ENCODE measurements at regions not wholly inside any gene's neighbourhood (a gene's known extent, or its start where the extent isn't known, plus 50 kb on each side); places are given as distances from the start of the nearest gene placed in this dataset.
A peak's percentile ranks its signal among the peaks of the same experiment; 100 is the strongest.

- no peak for DNase-seq (ENCODE audit: low read depth, low spot score)
Observed at GRCh38 chr21:20631633-20632032, 366.6 kb upstream of the NCAM2 start.

- no peak for DNase-seq (ENCODE audit: low read depth, low spot score)
Observed at GRCh38 chr21:20639026-20639425, 359.2 kb upstream of the NCAM2 start.

- DNase-seq (ENCODE audit: low read depth, low spot score) = no peak
Observed at GRCh38 chr21:20641241-20641640, 357.0 kb upstream of the NCAM2 start.

GRCh38 chr21:20642681-20643080 is 355.5 kb upstream of the NCAM2 start:
- no peak for DNase-seq (ENCODE audit: low read depth, low spot score)

DNA sequence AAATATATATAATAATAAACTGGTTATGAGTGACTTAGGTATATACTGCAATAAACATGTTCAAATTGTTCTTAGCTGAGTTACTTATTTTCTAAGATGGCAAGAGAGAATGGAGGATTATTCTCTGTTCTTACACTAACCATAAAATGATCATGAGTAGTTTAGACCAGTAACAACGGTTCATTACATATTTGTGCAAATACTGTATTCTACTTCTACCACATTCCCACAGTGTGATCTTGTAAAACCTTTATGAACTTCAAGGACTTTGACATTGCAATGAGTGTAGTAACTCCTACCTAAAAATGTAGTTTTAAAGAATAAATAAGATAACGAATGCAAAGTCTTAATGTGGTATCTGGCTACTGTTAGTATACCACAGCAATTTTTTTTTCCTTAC is 353.7 kb upstream of the NCAM2 start:
- DNase-seq (ENCODE audit: low read depth, low spot score) = no peak

DNA sequence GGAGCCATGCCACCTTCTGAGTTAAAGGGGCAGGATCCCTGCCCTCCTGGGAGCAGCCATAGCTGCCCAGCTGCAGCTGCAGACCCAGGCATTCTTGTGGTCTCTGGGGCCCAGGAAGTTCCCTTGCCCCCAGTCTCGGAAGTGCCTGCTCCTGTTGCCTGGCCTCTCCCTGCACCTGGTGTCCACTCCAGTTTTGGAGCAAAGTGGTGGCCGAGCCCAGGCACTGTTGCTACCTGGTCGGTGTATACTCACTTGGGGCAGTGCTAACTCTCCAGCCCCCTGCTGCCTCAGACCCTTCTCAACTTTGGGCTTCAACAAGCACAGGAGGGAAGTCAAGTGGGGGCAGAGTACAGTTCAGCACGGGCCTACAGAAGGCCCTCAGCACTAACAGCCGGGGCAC is 352.9 kb upstream of the NCAM2 start:
- no peak for DNase-seq (ENCODE audit: low read depth, low spot score)

DNA sequence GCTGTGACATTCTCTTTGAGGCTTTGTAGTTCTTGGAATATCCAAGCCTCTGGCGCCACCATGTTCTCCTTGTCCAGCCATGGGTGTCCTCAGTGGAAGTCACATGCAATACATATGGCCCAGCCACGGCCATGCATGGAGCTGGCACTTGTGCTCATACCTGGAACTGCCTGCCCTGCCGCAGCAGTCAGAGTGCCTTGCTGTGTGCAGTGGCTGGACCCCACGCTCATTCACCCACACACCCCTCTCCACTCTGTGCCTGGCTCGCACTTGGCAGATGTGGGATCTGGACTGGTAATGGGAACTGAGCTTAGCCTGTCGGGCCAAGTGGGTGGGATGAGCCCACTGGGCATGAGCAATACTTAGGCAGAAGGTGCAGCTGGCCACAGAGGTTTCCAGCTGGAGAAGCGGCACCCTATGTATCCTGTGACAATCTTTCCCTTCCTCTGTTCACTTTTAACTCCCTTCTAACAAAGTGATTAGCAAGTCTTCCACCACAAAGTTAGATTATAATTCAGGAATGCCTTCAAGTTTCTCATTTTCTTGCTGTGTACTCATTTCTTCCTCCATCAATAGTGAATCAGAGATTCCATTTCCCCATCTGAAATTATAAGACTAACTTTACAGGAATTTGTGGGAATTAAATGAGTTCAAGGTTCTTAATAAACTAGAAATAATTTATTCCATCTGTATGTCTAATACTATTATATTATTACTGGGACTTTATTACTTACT is 351.6 kb upstream of the NCAM2 start:
- no peak for DNase-seq (ENCODE audit: low read depth, low spot score)

GRCh38 chr21:20647607-20648006 is 350.6 kb upstream of the NCAM2 start:
- DNase-seq (ENCODE audit: low read depth, low spot score) = no peak

DNA sequence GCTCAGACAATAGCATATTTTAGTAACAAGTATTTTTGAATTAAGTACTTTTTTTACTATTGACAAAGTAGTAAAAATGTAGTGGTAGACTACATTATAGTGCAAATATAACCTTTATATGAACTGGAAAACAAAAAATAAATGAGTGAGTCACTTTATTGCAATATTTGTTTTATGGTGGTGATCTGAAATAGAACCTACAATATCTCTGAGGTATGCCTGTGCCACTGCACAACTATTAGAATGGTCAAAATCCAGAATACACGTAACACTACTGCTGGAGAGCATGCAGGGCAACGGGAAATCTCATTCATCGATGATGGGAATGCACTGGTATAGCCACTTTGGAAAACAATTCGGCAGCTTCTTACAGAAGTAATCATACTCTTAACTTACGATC is 349.0 kb upstream of the NCAM2 start:
- no peak for DNase-seq (ENCODE audit: low read depth, low spot score)

DNA sequence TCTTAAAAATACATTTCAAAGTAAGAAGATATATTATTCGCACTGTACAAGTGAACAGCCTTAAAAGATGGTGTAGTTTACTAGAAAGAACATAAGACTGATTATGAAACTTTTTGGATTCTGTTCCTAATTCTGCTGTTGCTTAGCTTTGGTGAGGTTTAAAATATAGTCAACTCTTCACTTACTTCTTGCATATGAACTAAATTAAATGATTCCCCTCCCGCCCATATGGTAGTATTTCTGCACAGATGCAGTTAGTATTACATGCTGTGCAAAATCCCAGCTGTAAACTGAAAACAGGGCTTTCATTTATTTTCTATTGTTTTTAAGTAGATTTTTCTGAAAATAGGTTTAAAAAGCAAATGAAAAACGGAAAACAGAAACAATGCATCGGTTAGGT is 345.4 kb upstream of the NCAM2 start:
- DNase-seq (ENCODE audit: low read depth, low spot score) = no peak

DNA sequence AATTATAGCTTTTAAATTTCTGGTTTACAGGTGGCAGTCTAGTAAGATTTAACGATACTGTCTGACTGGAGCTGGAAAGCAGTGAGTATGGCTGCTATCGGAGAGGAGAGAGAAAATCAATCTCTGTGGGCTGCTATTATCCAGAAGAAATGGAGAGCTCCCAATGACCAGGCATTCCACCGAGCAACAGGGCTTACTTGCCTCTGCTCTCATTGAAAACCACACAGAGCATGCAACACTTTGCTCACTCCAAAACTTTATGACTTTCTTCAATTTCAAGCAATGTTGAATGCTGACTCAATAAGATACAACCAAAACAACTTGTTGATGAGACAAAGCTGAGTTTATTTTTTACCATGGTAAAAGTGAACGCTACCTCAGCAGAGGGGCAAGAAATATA is 337.0 kb upstream of the NCAM2 start:
- DNase-seq (ENCODE audit: low read depth, low spot score) = peak; percentile 12

- peak; percentile 11 for DNase-seq (ENCODE audit: low read depth, low spot score)
Observed at GRCh38 chr21:20661745-20662422, 336.3 kb upstream of the NCAM2 start.

DNA sequence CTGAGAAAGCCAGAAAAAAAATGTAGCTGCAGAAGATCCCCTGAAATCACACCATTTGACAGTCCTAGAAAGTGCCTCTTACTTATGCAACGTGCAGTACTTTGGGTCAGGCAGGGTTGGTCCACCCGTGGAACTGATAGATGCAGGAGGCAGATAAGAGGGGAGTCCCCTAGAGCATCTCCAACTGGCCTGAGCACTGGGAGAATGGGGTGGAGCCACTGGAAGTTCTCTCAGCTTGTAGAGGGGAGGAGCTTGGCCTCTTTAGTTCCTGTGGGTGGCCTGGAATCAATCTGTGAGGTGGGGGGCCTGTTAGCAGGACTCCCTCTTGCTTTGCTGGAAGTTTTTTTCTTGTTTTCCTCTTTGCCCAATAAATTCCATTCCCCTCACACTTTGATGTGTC is 335.7 kb upstream of the NCAM2 start:
- DNase-seq (ENCODE audit: low read depth, low spot score) = peak; percentile 21

GRCh38 chr21:20667931-20668330 is 330.3 kb upstream of the NCAM2 start:
- DNase-seq (ENCODE audit: low read depth, low spot score) = no peak

DNA sequence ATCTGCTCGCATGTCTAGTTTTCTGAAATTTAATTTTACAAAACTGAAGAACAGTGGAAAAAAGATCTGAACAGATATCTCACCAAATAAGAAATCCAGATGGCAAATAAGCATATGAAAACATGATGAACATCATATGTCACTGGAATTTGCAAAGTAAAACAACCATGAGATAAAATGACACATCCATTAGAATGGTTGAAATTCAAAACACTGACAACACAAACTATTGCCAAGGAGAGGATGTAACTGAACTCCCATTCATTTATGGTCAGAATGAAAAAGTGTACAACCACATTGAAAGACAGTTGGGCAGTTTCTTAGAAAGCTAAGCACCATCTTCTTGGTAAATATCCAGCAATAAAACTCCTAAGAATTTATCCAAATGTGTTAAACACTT is 312.7 kb upstream of the NCAM2 start:
- no peak for DNase-seq (ENCODE audit: low read depth, low spot score)

GRCh38 chr21:20698585-20698984 is 299.6 kb upstream of the NCAM2 start:
- peak; percentile 70 for DNase-seq (ENCODE audit: low read depth, low spot score)

- no peak for DNase-seq (ENCODE audit: low read depth, low spot score)
Observed at GRCh38 chr21:20701235-20701634, 297.0 kb upstream of the NCAM2 start.

DNA sequence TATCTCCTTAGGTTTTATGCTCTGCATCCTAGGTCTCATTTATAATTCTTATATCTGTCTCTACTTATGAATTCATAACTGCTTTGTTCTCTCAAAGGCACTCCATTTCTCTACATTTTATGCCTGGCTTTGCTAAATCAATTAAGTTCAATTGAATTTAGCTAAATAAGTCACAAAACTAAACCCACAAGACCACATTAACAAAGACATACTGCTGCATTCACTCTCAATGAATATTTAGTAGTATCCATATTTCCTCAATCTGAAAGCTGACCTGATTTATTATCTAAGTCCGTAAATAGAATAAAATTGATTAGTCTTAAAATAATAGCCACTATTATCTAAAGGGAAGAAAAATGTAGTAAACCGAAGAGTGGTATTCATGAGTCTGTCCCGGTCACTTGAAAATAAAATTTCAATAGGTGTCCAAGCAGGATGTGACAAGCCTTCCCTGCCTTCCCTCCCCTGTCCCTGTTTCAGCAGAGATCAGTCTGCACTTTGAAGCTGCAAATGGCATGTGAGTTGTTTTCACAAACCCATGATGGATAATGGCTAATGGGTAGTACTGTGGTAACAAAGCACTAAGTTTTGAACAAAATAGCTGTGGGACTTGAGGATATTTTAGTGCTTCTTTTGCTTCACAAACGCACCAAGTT is 295.0 kb upstream of the NCAM2 start:
- DNase-seq (ENCODE audit: low read depth, low spot score) = no peak

GRCh38 chr21:20720623-20721022 is 277.6 kb upstream of the NCAM2 start:
- DNase-seq (ENCODE audit: low read depth, low spot score) = no peak

DNA sequence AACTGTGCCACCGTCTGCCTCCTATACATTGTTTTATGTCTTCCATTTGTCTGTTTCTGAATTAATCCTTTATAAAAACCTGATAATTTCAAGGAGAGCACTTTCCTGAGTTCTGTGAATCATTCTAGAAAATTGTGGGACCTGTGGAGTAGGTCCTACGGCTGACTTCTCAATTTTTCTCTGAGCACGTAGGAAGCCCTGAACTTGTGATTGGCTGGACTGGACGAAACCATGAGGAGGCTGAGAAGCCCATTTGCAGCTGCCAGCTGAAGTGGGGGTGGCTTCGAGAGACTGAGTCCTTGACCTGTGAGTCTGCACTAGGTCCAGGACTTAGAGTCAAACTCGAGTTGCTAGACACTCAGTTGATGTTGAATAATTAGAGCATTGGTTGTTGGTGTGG is 277.1 kb upstream of the NCAM2 start:
- DNase-seq (ENCODE audit: low read depth, low spot score) = no peak

- no peak for DNase-seq (ENCODE audit: low read depth, low spot score)
Observed at GRCh38 chr21:20728691-20729090, 269.5 kb upstream of the NCAM2 start.

DNA sequence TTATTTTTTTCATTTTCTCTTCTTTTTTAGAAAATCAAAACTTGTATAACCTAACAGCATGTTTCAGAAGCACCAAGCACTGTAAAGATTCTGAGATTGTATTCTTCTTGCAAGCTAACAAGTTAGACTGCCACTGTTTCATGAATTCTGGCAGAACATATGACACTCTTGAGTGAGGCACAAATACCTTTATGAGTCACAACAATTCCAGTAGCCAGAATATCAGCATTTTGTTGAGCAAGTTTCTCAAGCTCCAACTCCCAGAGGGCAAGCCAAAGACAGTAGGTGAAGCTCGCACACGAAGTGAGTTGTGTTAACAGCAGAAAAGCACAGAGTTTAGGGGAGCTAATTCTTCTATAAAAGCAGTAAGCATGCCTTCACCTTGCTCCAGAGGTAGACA is 268.8 kb upstream of the NCAM2 start:
- DNase-seq (ENCODE audit: low read depth, low spot score) = no peak

DNA sequence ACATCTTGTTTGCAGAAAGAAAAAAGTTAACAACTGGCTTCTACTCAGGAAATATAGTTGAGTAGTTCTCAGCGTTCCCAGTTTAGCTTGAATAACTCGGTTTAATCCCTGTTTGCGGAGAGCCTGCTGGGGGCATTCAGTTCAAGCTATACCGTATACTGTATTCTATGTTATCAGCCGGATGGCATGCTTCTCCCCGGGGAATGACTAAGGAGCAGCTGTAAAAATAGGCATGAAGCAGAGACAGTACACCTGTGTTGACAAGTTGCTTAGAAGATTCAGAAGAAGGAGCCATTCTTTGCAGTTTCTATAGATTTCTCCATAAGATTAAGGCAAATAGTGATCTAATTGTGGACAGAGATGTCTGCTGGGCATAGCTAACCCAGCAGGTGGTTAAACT is 267.8 kb upstream of the NCAM2 start:
- DNase-seq (ENCODE audit: low read depth, low spot score) = no peak

Data from ELF-1 (cell line).